ENCODE measurements at regions not wholly inside any gene's neighbourhood (a gene's known extent, or its start where the extent isn't known, plus 50 kb on each side); places are given as distances from the start of the nearest gene placed in this dataset.

DNA sequence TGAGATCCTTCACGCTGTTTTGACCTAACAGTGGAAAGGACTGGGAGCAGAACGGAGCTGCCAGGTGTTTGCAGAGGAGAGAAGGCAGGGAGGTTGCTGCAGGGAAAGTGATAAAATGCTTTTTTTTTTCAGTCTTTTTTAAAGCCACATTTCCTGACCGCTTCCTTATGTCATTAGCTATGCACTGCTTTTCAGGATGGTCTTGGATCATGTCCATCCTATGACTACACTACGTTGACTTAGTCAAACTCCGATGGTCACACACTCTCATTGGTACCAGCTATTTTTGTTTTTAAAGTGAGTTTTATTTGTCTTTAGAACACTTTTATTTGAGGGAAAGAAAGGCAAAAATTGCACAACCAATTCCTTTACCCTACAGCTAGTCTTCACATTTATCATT is 89.2 kb upstream of the EXOC2 start:
- H3K9ac ChIP-seq = no peak overlapping the region
- TF ChIP-seq, protein P1, sequence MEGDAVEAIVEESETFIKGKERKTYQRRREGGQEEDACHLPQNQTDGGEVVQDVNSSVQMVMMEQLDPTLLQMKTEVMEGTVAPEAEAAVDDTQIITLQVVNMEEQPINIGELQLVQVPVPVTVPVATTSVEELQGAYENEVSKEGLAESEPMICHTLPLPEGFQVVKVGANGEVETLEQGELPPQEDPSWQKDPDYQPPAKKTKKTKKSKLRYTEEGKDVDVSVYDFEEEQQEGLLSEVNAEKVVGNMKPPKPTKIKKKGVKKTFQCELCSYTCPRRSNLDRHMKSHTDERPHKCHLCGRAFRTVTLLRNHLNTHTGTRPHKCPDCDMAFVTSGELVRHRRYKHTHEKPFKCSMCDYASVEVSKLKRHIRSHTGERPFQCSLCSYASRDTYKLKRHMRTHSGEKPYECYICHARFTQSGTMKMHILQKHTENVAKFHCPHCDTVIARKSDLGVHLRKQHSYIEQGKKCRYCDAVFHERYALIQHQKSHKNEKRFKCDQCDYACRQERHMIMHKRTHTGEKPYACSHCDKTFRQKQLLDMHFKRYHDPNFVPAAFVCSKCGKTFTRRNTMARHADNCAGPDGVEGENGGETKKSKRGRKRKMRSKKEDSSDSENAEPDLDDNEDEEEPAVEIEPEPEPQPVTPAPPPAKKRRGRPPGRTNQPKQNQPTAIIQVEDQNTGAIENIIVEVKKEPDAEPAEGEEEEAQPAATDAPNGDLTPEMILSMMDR (IDR thresholded peaks at IDR 0.05) = no peak
- TF ChIP-seq EZH2 (IDR thresholded peaks at IDR 0.05) (no peak), EZH2phosphoT487 (IDR thresholded peaks at IDR 0.05) (no peak)
- no peaks in the 10 kb centered on the region for H3K9me3 ChIP-seq (ENCODE audit: low read depth)
- H3K27me3 ChIP-seq = no peaks in the 10 kb centered on the region
- H4K20me1 ChIP-seq (ENCODE audit: low read depth) = no peaks in the 10 kb centered on the region
- Mint-ChIP-seq H3K4me3 (no peak overlapping the region), H3K27me3 (ENCODE audit: insufficient read depth, low read depth) (peaks cover 5% of the 10 kb centered on the region), H3K9me3 (no peaks in the 10 kb centered on the region), H3K27ac (no peak overlapping the region), H3K36me3 (no peaks in the 10 kb centered on the region), H3K4me1 (no peaks in the 10 kb centered on the region)
- H3K36me3 ChIP-seq = no peaks in the 10 kb centered on the region
- no peaks in the 10 kb centered on the region for H3K4me1 ChIP-seq
- no peaks in the 10 kb centered on the region for H3F3A ChIP-seq (ENCODE audit: low read depth)
- no peak overlapping the region for H3K4me3 ChIP-seq
- DNase-seq (ENCODE audit: low spot score) = no peak
- no peak overlapping the region for H3K4me2 ChIP-seq
- H3K27ac ChIP-seq = no peak overlapping the region
- no peaks in the 10 kb centered on the region for H3K79me2 ChIP-seq (ENCODE audit: low read depth)
- H2AFZ ChIP-seq (replicated peaks) = no peak overlapping the region

DNA sequence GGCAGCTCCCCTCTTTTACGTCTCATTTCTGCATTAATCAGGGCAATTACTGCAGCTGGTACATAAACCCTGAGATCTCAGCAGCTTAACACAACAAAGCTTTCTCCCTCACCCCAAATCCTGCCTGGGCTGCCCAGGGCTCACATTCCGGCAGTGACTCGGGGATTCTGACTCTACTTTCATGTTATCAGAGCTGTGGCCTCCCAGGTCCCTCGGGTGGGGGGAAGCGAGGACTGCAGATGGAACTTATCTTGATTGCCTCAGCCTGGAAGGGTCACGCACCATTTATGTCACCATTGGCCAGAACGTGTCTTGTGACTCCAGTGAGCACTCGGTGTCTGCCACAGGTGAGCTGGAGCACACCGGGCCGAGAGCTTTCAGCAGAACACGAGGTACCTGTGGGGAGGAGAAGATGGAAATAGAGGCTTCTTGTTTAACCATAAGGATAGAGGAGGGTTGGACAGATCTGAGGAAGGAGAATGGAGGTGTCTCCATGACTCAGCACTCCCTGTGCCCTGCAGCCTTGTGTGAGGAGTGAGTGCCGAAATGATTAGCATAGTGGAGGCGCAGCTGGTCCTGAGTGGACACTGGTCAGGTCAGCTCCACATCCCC is 88.5 kb upstream of the EXOC2 start:
- H3K9me3 Mint-ChIP-seq = no peaks in the 10 kb centered on the region
- TF ChIP-seq EZH2 (IDR thresholded peaks at IDR 0.05) = no peak
- Histone ChIP-seq H3K36me3 (no peaks in the 10 kb centered on the region), H3K9ac (no peak overlapping the region), H3K9me3 (ENCODE audit: low read depth) (no peaks in the 10 kb centered on the region), H3K4me1 (no peaks in the 10 kb centered on the region), H4K20me1 (ENCODE audit: low read depth) (no peaks in the 10 kb centered on the region), H3K79me2 (ENCODE audit: low read depth) (no peaks in the 10 kb centered on the region), H3K4me2 (no peak overlapping the region), H3K27me3 (no peaks in the 10 kb centered on the region), H2AFZ (replicated peaks) (peak overlapping the region; percentile 2), H3K4me3 (no peak overlapping the region), H3K27ac (no peak overlapping the region), H3F3A (ENCODE audit: low read depth) (no peaks in the 10 kb centered on the region)
- no peak overlapping the region for H3K4me3 Mint-ChIP-seq
- H3K27me3 Mint-ChIP-seq (ENCODE audit: insufficient read depth, low read depth) = peaks cover 5% of the 10 kb centered on the region
- no peak for DNase-seq (ENCODE audit: low spot score)
- H3K27ac Mint-ChIP-seq = no peak overlapping the region
- H3K4me1 Mint-ChIP-seq = no peaks in the 10 kb centered on the region
- no peaks in the 10 kb centered on the region for H3K36me3 Mint-ChIP-seq

DNA sequence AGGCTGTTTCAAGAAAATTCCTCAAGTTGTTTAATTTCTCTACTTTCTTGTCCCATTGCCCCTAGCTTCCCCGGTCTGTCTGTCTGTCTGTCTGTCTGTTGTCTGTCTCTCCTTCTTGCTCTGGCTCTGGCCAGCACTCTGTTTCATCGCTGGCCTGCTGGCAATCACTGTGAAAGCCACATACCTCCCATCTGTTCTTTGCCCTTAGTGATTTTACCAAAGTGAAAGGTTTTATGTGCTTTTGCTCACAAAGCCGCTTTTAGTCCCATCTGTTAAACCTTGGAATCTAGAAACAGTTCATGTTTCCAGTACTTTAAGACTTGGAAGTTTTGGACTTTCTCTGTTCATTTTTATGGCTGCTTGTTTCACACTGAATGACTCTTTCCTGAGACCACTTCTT is 87.8 kb upstream of the EXOC2 start:
- no peaks in the 10 kb centered on the region for H3K9me3 Mint-ChIP-seq
- Histone ChIP-seq H3K4me1 (no peaks in the 10 kb centered on the region), H3K4me3 (no peak overlapping the region)

DNA sequence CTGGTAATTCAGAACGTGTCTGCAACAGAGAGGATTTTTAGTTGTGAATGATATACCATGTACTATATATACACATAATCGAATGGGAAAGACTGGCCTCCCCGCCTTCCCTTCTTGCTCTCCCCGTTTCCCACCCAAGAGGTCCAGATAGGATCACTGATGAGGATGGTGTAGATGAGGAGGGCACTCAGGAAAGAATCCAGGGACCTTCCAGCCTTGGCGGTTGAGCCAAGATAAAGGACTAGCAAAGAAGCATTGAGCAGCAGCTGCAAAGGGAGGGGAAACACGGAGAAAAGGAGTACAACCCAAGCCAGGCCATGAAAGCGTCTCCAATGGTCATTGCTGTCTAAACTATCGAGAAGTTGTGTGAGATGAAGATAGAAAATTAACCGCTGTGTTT is 84.0 kb upstream of the EXOC2 start:
- H3K36me3 Mint-ChIP-seq = no peaks in the 10 kb centered on the region
- no peaks in the 10 kb centered on the region for H3K36me3 ChIP-seq
- H3K9me3 Mint-ChIP-seq = peaks cover 3% of the 10 kb centered on the region

More for the DNA sequence above, 87.8 kb upstream of the EXOC2 start:
- no peak overlapping the region for H3K4me2 ChIP-seq
- no peak overlapping the region for H2AFZ ChIP-seq (replicated peaks)
- H4K20me1 ChIP-seq (ENCODE audit: low read depth) = no peaks in the 10 kb centered on the region
- peaks cover 3% of the 10 kb centered on the region for H3K27me3 Mint-ChIP-seq (ENCODE audit: insufficient read depth, low read depth)
- H3K27me3 ChIP-seq = no peaks in the 10 kb centered on the region
- TF ChIP-seq EZH2phosphoT487 (IDR thresholded peaks at IDR 0.05) = no peak
- TF ChIP-seq EZH2 (IDR thresholded peaks at IDR 0.05) = no peak
- TF ChIP-seq, protein P1 (IDR thresholded peaks at IDR 0.05) = no peak
- no peaks in the 10 kb centered on the region for H3K36me3 ChIP-seq
- H3K27ac Mint-ChIP-seq = no peak overlapping the region
- no peaks in the 10 kb centered on the region for H3K79me2 ChIP-seq (ENCODE audit: low read depth)
- H3F3A ChIP-seq (ENCODE audit: low read depth) = no peaks in the 10 kb centered on the region
- DNase-seq (ENCODE audit: low spot score) = no peak
- no peak overlapping the region for H3K4me3 Mint-ChIP-seq
- no peaks in the 10 kb centered on the region for H3K4me1 Mint-ChIP-seq
- no peak overlapping the region for H3K9ac ChIP-seq
- no peaks in the 10 kb centered on the region for H3K36me3 Mint-ChIP-seq
- H3K27ac ChIP-seq = no peak overlapping the region
- H3K9me3 ChIP-seq (ENCODE audit: low read depth) = no peaks in the 10 kb centered on the region

More for the DNA sequence above, 84.0 kb upstream of the EXOC2 start:
- H3K4me2 ChIP-seq = no peak overlapping the region
- Mint-ChIP-seq H3K4me1 (no peaks in the 10 kb centered on the region), H3K27me3 (ENCODE audit: insufficient read depth, low read depth) (no peaks in the 10 kb centered on the region), H3K4me3 (no peak overlapping the region), H3K27ac (no peak overlapping the region)
- no peak for DNase-seq (ENCODE audit: low spot score)
- H3K27ac ChIP-seq = no peak overlapping the region
- no peak overlapping the region for H3K4me3 ChIP-seq
- no peaks in the 10 kb centered on the region for H3K79me2 ChIP-seq (ENCODE audit: low read depth)
- H3K27me3 ChIP-seq = no peaks in the 10 kb centered on the region
- no peaks in the 10 kb centered on the region for H3K9me3 ChIP-seq (ENCODE audit: low read depth)
- H3K4me1 ChIP-seq = no peaks in the 10 kb centered on the region
- H2AFZ ChIP-seq (replicated peaks) = no peak overlapping the region
- no peaks in the 10 kb centered on the region for H3F3A ChIP-seq (ENCODE audit: low read depth)
- no peaks in the 10 kb centered on the region for H4K20me1 ChIP-seq (ENCODE audit: low read depth)
- no peak overlapping the region for H3K9ac ChIP-seq
- TF ChIP-seq EZH2phosphoT487 (IDR thresholded peaks at IDR 0.05) (no peak), EZH2 (IDR thresholded peaks at IDR 0.05) (no peak)
- TF ChIP-seq, protein P1 (IDR thresholded peaks at IDR 0.05) = no peak
